Spleen (tissue), 11 donors: ENCODE measurements at regions not wholly inside any gene's neighbourhood (a gene's known extent, or its start where the extent isn't known, plus 50 kb on each side); places are given as distances from the start of the nearest gene placed in this dataset.

Source experiments
- DNase-seq: peaks from one replicate; pipeline ENCODE4 v3.0.0-alpha.2; 2020
- H3K27ac ChIP-seq, 8 donors: fragments of 200-600 bp; sonication (generic) in 7 of 8; 1 replicate in 4 of 8; 2 replicates in 4 of 8; pipeline versions ENCODE4 v1.5.0 to v1.8.0; 2016 to 2021; ENCODE audit warnings: inconsistent platforms in 4 of 8, mild to moderate bottlenecking in 4 of 8, moderate library complexity in 1 of 8
- H3K27me3 ChIP-seq, 7 donors: fragments of 200-600 bp; sonication (generic) in 6 of 7; replicated peaks in 1 of 7; 1 replicate in 4 of 7; 2 replicates in 3 of 7; pipeline versions ENCODE4 v1.5.0 to v1.8.0; 2016 to 2021; ENCODE audit warnings: inconsistent platforms in 3 of 7, mild to moderate bottlenecking in 1 of 7
- H3K36me3 ChIP-seq, 6 donors: fragments of 200-600 bp; sonication (generic) in 5 of 6; 1 replicate in 4 of 6; 2 replicates in 2 of 6; pipeline versions ENCODE4 v1.5.0 to v1.8.0; 2016 to 2021; ENCODE audit warnings: inconsistent platforms in 2 of 6
- H3K4me1 ChIP-seq, 6 donors: fragments of 200-600 bp; sonication (generic) in 5 of 6; 1 replicate in 3 of 6; 2 replicates in 3 of 6; pipeline versions ENCODE4 v1.5.0 to v1.8.0; 2016 to 2021; ENCODE audit warnings: inconsistent platforms in 3 of 6
- H3K4me3 ChIP-seq, 8 donors: fragments of 200-600 bp; sonication (generic) in 7 of 8; 1 replicate in 4 of 8; 2 replicates in 4 of 8; pipeline versions ENCODE4 v1.5.0 to v1.8.0; 2016 to 2021; ENCODE audit warnings: inconsistent platforms in 4 of 8, mild to moderate bottlenecking in 4 of 8, moderate library complexity in 2 of 8
- H3K9me3 ChIP-seq, 8 donors: fragments of 200-600 bp; sonication (generic) in 7 of 8; 1 replicate in 4 of 8; 2 replicates in 4 of 8; pipeline versions ENCODE4 v1.5.0 to v1.8.0; 2016 to 2021; ENCODE audit warnings: inconsistent platforms in 4 of 8
- POLR2A ChIP-seq, 3 donors: fragments of 450-650 bp; IDR thresholded peaks; one replicate each; pipeline ENCODE4 v1.5.1; 2017; ENCODE audit warnings: antibody characterized with exemption in 3 of 3, mild to moderate bottlenecking in 1 of 3
- POLR2AphosphoS5 ChIP-seq, 3 donors: sonication (generic); formaldehyde crosslinking; IDR thresholded peaks; one replicate each; pipeline ENCODE4 v1.5.1; 2017; ENCODE audit warnings: antibody characterized with exemption in 3 of 3
- WGBS, 5 donors: extraction: QIAGEN DNeasy Blood & Tissue Kit in 3 of 5; methylation state at CpG; one replicate each; pipeline versions ENCODE4 v1.1.5 to v1.1.7; 2013 to 2018; 5-methylcytosine and 5-hydroxymethylcytosine counted together
- intact Hi-C: fragments of 100-400 bp; cut with DNase I; formaldehyde crosslinking; loops from one replicate; pipeline ENCODE4 v1.15.0; 2023; ENCODE audit warnings: low total_unique reads
- TF ChIP-seq, protein P1 (sequence below), 11 experiments: fragments of 200-600 bp in 7 of 11; fragments of 450-650 bp in 4 of 11; sonication (generic) in 4 of 11; IDR thresholded peaks in 8 of 11; conservative IDR thresholded peaks in 3 of 11; 1 replicate in 7 of 11; 2 replicates in 4 of 11; pipeline versions ENCODE4 v1.4.0 to v1.8.0; 2016 to 2021; ENCODE audit warnings: antibody characterized with exemption in 11 of 11, inconsistent platforms in 4 of 11, mild to moderate bottlenecking in 1 of 11
- donor health status: healthy with polysubstance abuse.
- donor health status: DM: no; HTN: no; CAD: no; lungs with moderate emphysema.
- donor health status: DM: no; HTN: no; CAD: no.
- donor health status: Bipolar disorder and iron deficiency.
- donor health status: healthy.
- donor health status: DM: no; HTN: no; CAD: no.
- donor health status: DM: yes; HTN: yes; CAD: no.

DNA sequence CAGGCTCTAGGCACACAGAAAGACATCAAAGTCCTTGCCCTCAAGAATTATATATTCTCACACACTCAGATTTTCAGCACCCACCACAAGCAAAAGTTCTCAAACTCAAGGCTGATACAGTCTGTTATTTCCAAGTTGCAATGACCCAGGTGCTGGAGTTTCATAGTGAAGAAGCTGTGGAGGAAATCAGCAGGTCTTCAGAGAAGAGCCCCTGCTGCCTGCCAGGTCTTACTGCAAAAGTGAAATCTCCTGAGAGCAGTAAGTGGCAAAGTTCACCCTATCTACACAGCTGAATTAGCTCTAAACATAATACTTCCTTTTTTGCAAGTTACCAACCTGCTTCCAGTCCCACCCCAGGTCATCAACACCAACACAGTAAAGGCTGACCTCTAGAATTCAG is 64.6 kb downstream of the RPL27A start:
- intact Hi-C loops, result no loop called here
- no peaks in the 10 kb centered on the region for H3K9me3 ChIP-seq
- H3K27me3 ChIP-seq, result no peaks in the 10 kb centered on the region
- no peak overlapping the region for H3K4me3 ChIP-seq
- H3K4me1 ChIP-seq, result peaks cover 0 to 13% (median 0%) of the 10 kb centered on the region in 6 donors
- H3K27ac ChIP-seq, result no peak overlapping the region
- TF ChIP-seq POLR2A (IDR thresholded peaks at IDR 0.05) (no peak), POLR2AphosphoS5 (IDR thresholded peaks at IDR 0.05) (no peak)
- TF ChIP-seq, protein P1, sequence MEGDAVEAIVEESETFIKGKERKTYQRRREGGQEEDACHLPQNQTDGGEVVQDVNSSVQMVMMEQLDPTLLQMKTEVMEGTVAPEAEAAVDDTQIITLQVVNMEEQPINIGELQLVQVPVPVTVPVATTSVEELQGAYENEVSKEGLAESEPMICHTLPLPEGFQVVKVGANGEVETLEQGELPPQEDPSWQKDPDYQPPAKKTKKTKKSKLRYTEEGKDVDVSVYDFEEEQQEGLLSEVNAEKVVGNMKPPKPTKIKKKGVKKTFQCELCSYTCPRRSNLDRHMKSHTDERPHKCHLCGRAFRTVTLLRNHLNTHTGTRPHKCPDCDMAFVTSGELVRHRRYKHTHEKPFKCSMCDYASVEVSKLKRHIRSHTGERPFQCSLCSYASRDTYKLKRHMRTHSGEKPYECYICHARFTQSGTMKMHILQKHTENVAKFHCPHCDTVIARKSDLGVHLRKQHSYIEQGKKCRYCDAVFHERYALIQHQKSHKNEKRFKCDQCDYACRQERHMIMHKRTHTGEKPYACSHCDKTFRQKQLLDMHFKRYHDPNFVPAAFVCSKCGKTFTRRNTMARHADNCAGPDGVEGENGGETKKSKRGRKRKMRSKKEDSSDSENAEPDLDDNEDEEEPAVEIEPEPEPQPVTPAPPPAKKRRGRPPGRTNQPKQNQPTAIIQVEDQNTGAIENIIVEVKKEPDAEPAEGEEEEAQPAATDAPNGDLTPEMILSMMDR (IDR thresholded peaks at IDR 0.05 in 8 of 11, conservative IDR thresholded peaks at IDR 0.05 in 3 of 11), result no peak
- peaks cover 0 to 10% (median 0%) of the 10 kb centered on the region in 6 donors for H3K36me3 ChIP-seq
- DNase-seq, result no peak

DNA sequence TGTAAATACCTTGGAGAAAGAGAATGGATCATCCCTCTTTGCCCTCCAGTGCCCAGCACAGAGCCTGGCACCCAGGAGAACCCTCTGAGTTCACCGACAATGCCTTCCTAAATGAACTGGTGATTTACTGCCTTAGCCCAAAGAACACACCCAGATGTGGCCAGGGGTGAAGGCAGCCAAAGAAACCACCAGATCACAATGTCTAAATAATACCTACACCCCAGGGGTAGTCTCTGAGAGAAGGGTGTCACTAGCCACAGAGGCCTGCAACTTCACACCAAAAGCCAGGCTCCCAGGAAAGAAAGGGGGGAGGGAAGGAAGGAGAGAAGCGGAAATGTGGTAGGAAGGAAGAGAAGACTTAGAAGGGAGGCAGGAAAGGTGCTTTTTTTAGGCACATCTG is 65.7 kb downstream of the RPL27A start:
- no peak for DNase-seq
- intact Hi-C loops, result no loop called here
- no peak for TF ChIP-seq POLR2AphosphoS5 (IDR thresholded peaks at IDR 0.05)
- TF ChIP-seq, protein P1 (IDR thresholded peaks at IDR 0.05 in 8 of 11, conservative IDR thresholded peaks at IDR 0.05 in 3 of 11), result no peak
- 78 to 86% (median 84%) methylated on average over 2 of the region's 2 CpGs for WGBS, 5 donors
- Histone ChIP-seq H3K9me3 (peaks cover 0 to 6% (median 0%) of the 10 kb centered on the region in 8 donors), H3K4me1 (peaks cover 0 to 13% (median 0%) of the 10 kb centered on the region in 6 donors), H3K27ac (no peak overlapping the region), H3K36me3 (peaks cover 0 to 10% (median 0%) of the 10 kb centered on the region in 6 donors), H3K27me3 (no peaks in the 10 kb centered on the region), H3K4me3 (no peak overlapping the region)

DNA sequence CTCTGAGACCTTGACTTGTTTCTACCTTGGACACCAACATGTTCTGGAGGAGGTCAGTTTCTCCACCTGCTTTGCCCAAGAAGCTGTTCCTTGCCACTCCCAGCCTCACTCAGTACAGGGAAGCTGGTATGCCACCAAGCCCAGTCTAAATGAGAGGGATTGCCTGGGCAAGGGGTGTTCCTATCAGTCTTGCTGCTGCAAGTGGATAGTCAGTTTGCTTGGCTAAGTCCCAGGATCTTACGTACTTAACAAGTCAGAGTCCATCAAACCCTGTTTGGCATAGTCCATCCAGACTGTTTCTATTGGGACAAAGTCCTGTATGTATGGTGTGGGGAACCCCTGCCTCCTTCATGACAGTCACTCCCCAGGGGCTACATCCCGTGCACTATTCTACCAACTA is 66.6 kb downstream of the RPL27A start:
- TF ChIP-seq POLR2AphosphoS5 (IDR thresholded peaks at IDR 0.05), result no peak
- no peak for TF ChIP-seq POLR2A (IDR thresholded peaks at IDR 0.05)
- TF ChIP-seq, protein P1 (IDR thresholded peaks at IDR 0.05 in 8 of 11, conservative IDR thresholded peaks at IDR 0.05 in 3 of 11), result no peak
- Histone ChIP-seq H3K4me1 (peaks cover 0 to 13% (median 0%) of the 10 kb centered on the region in 6 donors), H3K27ac (no peak overlapping the region), H3K36me3 (peaks cover 0 to 10% (median 0%) of the 10 kb centered on the region in 6 donors), H3K4me3 (no peak overlapping the region), H3K9me3 (peaks cover 0 to 9% (median 0%) of the 10 kb centered on the region in 8 donors), H3K27me3 (no peaks in the 10 kb centered on the region)
- WGBS, 5 donors, result 83 to 95% (median 89%) methylated on average over 2 of the region's 2 CpGs
- DNase-seq, result no peak
- intact Hi-C loops, result no loop called here

DNA sequence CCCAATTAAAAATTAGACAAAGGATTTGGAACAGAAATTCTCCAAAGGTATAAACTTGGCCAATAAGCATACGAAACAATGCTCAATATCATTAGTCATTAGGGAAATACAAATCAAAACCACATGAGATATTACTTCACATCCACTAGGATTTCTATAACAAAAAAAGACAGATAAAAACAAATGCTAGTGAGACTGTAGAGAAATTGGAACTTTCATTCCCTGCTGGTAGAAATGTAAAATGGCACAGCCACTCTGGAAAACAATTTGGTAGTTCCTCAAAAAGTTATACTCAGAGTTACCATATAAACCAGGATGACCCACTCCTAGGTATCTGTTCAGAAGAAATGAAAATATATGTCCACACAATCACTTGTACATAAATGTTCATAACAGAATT is 71.6 kb downstream of the RPL27A start:
- TF ChIP-seq, protein P1 (IDR thresholded peaks at IDR 0.05 in 8 of 11, conservative IDR thresholded peaks at IDR 0.05 in 3 of 11), result no peak
- TF ChIP-seq POLR2AphosphoS5 (IDR thresholded peaks at IDR 0.05), result no peak
- TF ChIP-seq POLR2A (IDR thresholded peaks at IDR 0.05), result no peak
- no peak for DNase-seq
- Histone ChIP-seq H3K27me3 (no peaks in the 10 kb centered on the region), H3K9me3 (peaks cover 0 to 9% (median 0%) of the 10 kb centered on the region in 8 donors), H3K27ac (no peak overlapping the region), H3K36me3 (no peaks in the 10 kb centered on the region), H3K4me3 (no peak overlapping the region), H3K4me1 (peaks cover 0 to 28% (median 6%) of the 10 kb centered on the region in 6 donors)
- intact Hi-C loops, result no loop called here
- WGBS, 5 donors, result 58 to 86% (median 78%) methylated on average over 1 of the region's 1 CpG
